ENCODE measurements at regions not wholly inside any gene's neighbourhood (a gene's known extent, or its start where the extent isn't known, plus 50 kb on each side); places are given as distances from the start of the nearest gene placed in this dataset.

- Histone ChIP-seq H3K4me1 (replicated peaks in 1 of 2; ENCODE audit: control insufficient read depth in 2 of 2, insufficient read depth in 2 of 2, low read length in 2 of 2) (no peaks in the 10 kb centered on the region), H4K20me1 (replicated peaks; ENCODE audit: control insufficient read depth, insufficient read depth, low read length) (no peaks in the 10 kb centered on the region), H3K4me3 (no peak overlapping the region), H3K79me2 (ENCODE audit: control insufficient read depth, insufficient read depth, low read length) (no peaks in the 10 kb centered on the region), H3K4me2 (ENCODE audit: insufficient read depth, low read length) (no peak overlapping the region), H3K27me3 (ENCODE audit: control insufficient read depth in 2 of 2, insufficient read depth in 2 of 2, low read length in 2 of 2) (peaks cover 0 to 2% of the 10 kb centered on the region in 2 experiments; a peak in 1 of 5 replicates), H2AFZ (ENCODE audit: low read depth, low read length) (no peak overlapping the region), H3K9me3 (replicated peaks; ENCODE audit: control insufficient read depth, insufficient read depth, low read depth, low read length) (no peaks in the 10 kb centered on the region), H3K9me1 (ENCODE audit: control insufficient read depth, insufficient read depth, low read length) (no peaks in the 10 kb centered on the region), H3K36me3 (ENCODE audit: control insufficient read depth, insufficient read depth, low read length) (no peaks in the 10 kb centered on the region), H3K27ac (ENCODE audit: extremely low read depth, low read depth, low read length) (no peak overlapping the region), H3K9ac (ENCODE audit: insufficient read depth in 1 of 2, low read depth in 2 of 2, low read length in 2 of 2) (no peak overlapping the region)
- WGBS (ENCODE audit: insufficient coverage, low coverage, missing lambda C conversion rate) = 0% methylated on average over 3 of the region's 3 CpGs
- FAIRE-seq (no peak), ATAC-seq (no peak), DNase-seq (ENCODE audit: extremely low read depth in 1 of 4, low spot score in 3 of 4) (no peak)
- no TSS peak for BruUV-seq (replicated peaks)
- in situ Hi-C loops (cut with MboI) = no loop called here
- ChIA-PET CTCF (ENCODE audit: low intra/inter-chr PET ratio) (no interaction called here), POLR2A (no interaction called here)
- intact Hi-C loops (cut with micrococcal nuclease) = no loop called here
- TF ChIP-seq FOSL1 (tag; conservative IDR thresholded peaks at IDR 0.05) (no peak), ESRRA (IDR thresholded peaks at IDR 0.05; ENCODE audit: borderline replicate concordance, low read depth) (no peak), PHF21A (IDR thresholded peaks at IDR 0.05; ENCODE audit: borderline replicate concordance, low read depth) (no peak), RAD21 (CRISPR knock-in tag; conservative IDR thresholded peaks at IDR 0.05 in 1 of 2, IDR thresholded peaks at IDR 0.05 in 1 of 2) (no peak), MBD2 (IDR thresholded peaks at IDR 0.05; ENCODE audit: borderline replicate concordance, low read depth) (no peak), NR4A1 (CRISPR knock-in tag; IDR thresholded peaks at IDR 0.05) (no peak), NR4A1 (tag; IDR thresholded peaks at IDR 0.05) (no peak), PYGO2 (tag; IDR thresholded peaks at IDR 0.05) (no peak), HMG20B (CRISPR knock-in tag; IDR thresholded peaks at IDR 0.05) (no peak), NKRF (IDR thresholded peaks at IDR 0.05; ENCODE audit: borderline replicate concordance) (no peak), SIN3B (IDR thresholded peaks at IDR 0.05; ENCODE audit: low read depth) (no peak), ZNF780A (CRISPR knock-in tag; IDR thresholded peaks at IDR 0.05) (no peak)
Observed at GRCh38 chr11:15602047-15602446, 487.3 kb downstream of the INSC start.
